IMR-90 (cell line): ENCODE measurements at regions not wholly inside any gene's neighbourhood (a gene's known extent, or its start where the extent isn't known, plus 50 kb on each side); places are given as distances from the start of the nearest gene placed in this dataset.

Experiments
- ATAC-seq: fragments of 200-7000 bp; cut with Tn5 transposase; 2 replicates; pipeline ENCODE4 v1.9.1; 2020; ENCODE audit warnings: low read depth, mild to moderate bottlenecking, moderate library complexity
- BruUV-seq: library from RNA; stranded (reverse); fragments of 400-500 nt; replicated peaks from 2 replicates; lab custom pipeline; 2021; lab: Mats Ljungman, UMichigan
- CTCF ChIA-PET: fragments of 300-600 bp; formaldehyde crosslinking; extraction: SDS; loops from one replicate; lab custom pipeline; 2021; ENCODE audit warnings: antibody characterized with exemption; lab: Yijun Ruan, JAX
- POLR2A ChIA-PET: fragments of 300-600 bp; sonication (Branson Sonifier 250); formaldehyde crosslinking; loops from one replicate; lab custom pipeline; 2022; ENCODE audit warnings: antibody characterized with exemption; ENCODE audit not compliant: unreplicated experiment; lab: Charles Lee
- DNase-seq: peaks from one replicate; pipeline ENCODE4 v3.0.0; 2013
- H2AFZ ChIP-seq: replicated peaks from 2 replicates; pipeline ENCODE3; 2013; ENCODE audit warnings: low read length, mild to moderate bottlenecking; ENCODE audit not compliant: poor library complexity
- H2AK5ac ChIP-seq: 2 replicates; pipeline ENCODE4 v1.6.1; 2013; ENCODE audit warnings: low read depth, low read length, inconsistent platforms
- H2AK9ac ChIP-seq: replicated peaks from 2 replicates; pipeline ENCODE3; 2013; ENCODE audit warnings: mild to moderate bottlenecking, low read depth, low read length, moderate library complexity; ENCODE audit not compliant: poor library complexity
- H2BK120ac ChIP-seq: 2 replicates; pipeline ENCODE4 v1.6.1; 2013; ENCODE audit warnings: low read depth, low read length, inconsistent platforms
- H2BK15ac ChIP-seq: 3 replicates; pipeline ENCODE4 v1.6.1; 2013; ENCODE audit warnings: low read depth, low read length, inconsistent platforms
- H2BK20ac ChIP-seq: 2 replicates; pipeline ENCODE4 v1.6.1; 2013; ENCODE audit warnings: low read depth, mild to moderate bottlenecking, inconsistent platforms, low read length, moderate library complexity
- H2BK5ac ChIP-seq: 2 replicates; pipeline ENCODE4 v1.6.1; 2013; ENCODE audit warnings: mild to moderate bottlenecking, low read depth, low read length, inconsistent platforms; ENCODE audit not compliant: poor library complexity, severe bottlenecking
- H3K14ac ChIP-seq: replicated peaks from 2 replicates; pipeline ENCODE4 v1.6.1; 2013; ENCODE audit warnings: low read depth, low read length, inconsistent platforms
- H3K18ac ChIP-seq: 2 replicates; pipeline ENCODE4 v1.6.1; 2013; ENCODE audit warnings: low read depth, low read length, control low read depth
- H3K23ac ChIP-seq: 2 replicates; pipeline ENCODE4 v1.6.1; 2013; ENCODE audit warnings: low read depth, low read length, inconsistent platforms
- H3K27ac ChIP-seq: 2 replicates; pipeline ENCODE4 v1.5.1; 2013; ENCODE audit warnings: mild to moderate bottlenecking, control low read depth, low read length; ENCODE audit not compliant: insufficient read depth
- H3K27me3 ChIP-seq: 2 replicates; pipeline ENCODE4 v1.6.1; 2013; ENCODE audit warnings: low read length; ENCODE audit not compliant: control insufficient read depth, insufficient read depth
- H3K36me3 ChIP-seq: 2 replicates; pipeline ENCODE4 v1.6.1; 2013; ENCODE audit warnings: low read length, mixed read lengths; ENCODE audit not compliant: control insufficient read depth, insufficient read depth
- H3K4ac ChIP-seq: 2 replicates; pipeline ENCODE4 v1.6.1; 2013; ENCODE audit warnings: low read depth, low read length, inconsistent platforms
- H3K4me1 ChIP-seq: 2 replicates; pipeline ENCODE4 v1.6.1; 2013; ENCODE audit warnings: low read length, mixed read lengths; ENCODE audit not compliant: control insufficient read depth, insufficient read depth
- H3K4me2 ChIP-seq: 2 replicates; pipeline ENCODE4 v1.6.1; 2013; ENCODE audit warnings: low read depth, mild to moderate bottlenecking, control low read depth, low read length, moderate library complexity
- H3K4me3 ChIP-seq: 2 replicates; pipeline ENCODE4 v1.5.1; 2013; ENCODE audit warnings: low read depth, mild to moderate bottlenecking, control low read depth, low read length, moderate library complexity; ENCODE audit not compliant: insufficient read depth
- H3K56ac ChIP-seq: 2 replicates; pipeline ENCODE4 v1.6.1; 2013; ENCODE audit warnings: low read length, inconsistent platforms; ENCODE audit not compliant: insufficient read depth; ENCODE audit errors: extremely low read depth
- H3K79me1 ChIP-seq, 2 experiments: 2 replicates each; pipeline ENCODE4 v1.6.1; 2013; ENCODE audit warnings: low read length in 2 of 2, inconsistent platforms in 1 of 2, low read depth in 1 of 2
- H3K9ac ChIP-seq: 2 replicates; pipeline ENCODE4 v1.6.1; 2013; ENCODE audit warnings: low read depth, low read length, control low read depth
- H3K9me1 ChIP-seq: 2 replicates; pipeline ENCODE4 v1.6.1; 2013; ENCODE audit warnings: low read length, inconsistent platforms; ENCODE audit not compliant: insufficient read depth
- H3K9me3 ChIP-seq: 2 replicates; pipeline ENCODE4 v1.6.1; 2013; ENCODE audit warnings: low read length; ENCODE audit not compliant: control insufficient read depth, insufficient read depth
- H4K20me1 ChIP-seq: 2 replicates; pipeline ENCODE4 v1.6.1; 2013; ENCODE audit warnings: low read length, inconsistent platforms; ENCODE audit not compliant: insufficient read depth
- H4K5ac ChIP-seq: 2 replicates; pipeline ENCODE4 v1.6.1; 2013; ENCODE audit warnings: mild to moderate bottlenecking, low read depth, low read length, control low read depth
- H4K8ac ChIP-seq, 2 experiments: 2 replicates each; pipeline ENCODE4 v1.6.1; 2013; ENCODE audit warnings: low read depth in 2 of 2, low read length in 2 of 2, control low read depth in 1 of 2, inconsistent platforms in 1 of 2
- H4K91ac ChIP-seq: 2 replicates; pipeline ENCODE4 v1.6.1; 2013; ENCODE audit warnings: low read depth, low read length, inconsistent platforms; ENCODE audit not compliant: insufficient read depth
- MAFK ChIP-seq: IDR thresholded peaks from 2 replicates; pipeline ENCODE4 v1.6.1; 2012; ENCODE audit warnings: low read depth, low read length, improper control_type of control experiment
- RCOR1 ChIP-seq: IDR thresholded peaks from 2 replicates; pipeline ENCODE4 v1.6.1; 2012; ENCODE audit warnings: mild to moderate bottlenecking, low read length, improper control_type of control experiment; ENCODE audit not compliant: insufficient replicate concordance
- RFX5 ChIP-seq: IDR thresholded peaks from 2 replicates; pipeline ENCODE4 v1.8.0; 2012; ENCODE audit warnings: low read depth, mild to moderate bottlenecking, low read length, moderate library complexity
- WGBS, 2 experiments: methylation state at CpG; one replicate each; pipeline versions ENCODE4 v1.1.5 to v1.1.7; 2013; ENCODE audit warnings: missing lambda C conversion rate in 2 of 2; ENCODE audit not compliant: insufficient read length in 1 of 2; ENCODE audit errors: extremely low coverage in 2 of 2; 5-methylcytosine and 5-hydroxymethylcytosine counted together
- dilution Hi-C: fragments of 300-500 bp; cut with HindIII; formaldehyde crosslinking; loops from one replicate; pipeline ENCODE4 v1.14.3; 2018; ENCODE audit warnings: low sequenced_read_pairs; ENCODE audit not compliant: unreplicated experiment
- in situ Hi-C: fragments of 300-500 bp; cut with MboI; formaldehyde crosslinking; loops from 3 replicates; pipeline ENCODE4 v1.14.3; 2019; ENCODE audit warnings: low sequenced_read_pairs, inconsistent platforms, mixed read lengths
- intact Hi-C: fragments of 100-400 bp; cut with micrococcal nuclease; formaldehyde crosslinking; loops from 2 replicates; pipeline ENCODE4 v1.10.0; 2022

DNA sequence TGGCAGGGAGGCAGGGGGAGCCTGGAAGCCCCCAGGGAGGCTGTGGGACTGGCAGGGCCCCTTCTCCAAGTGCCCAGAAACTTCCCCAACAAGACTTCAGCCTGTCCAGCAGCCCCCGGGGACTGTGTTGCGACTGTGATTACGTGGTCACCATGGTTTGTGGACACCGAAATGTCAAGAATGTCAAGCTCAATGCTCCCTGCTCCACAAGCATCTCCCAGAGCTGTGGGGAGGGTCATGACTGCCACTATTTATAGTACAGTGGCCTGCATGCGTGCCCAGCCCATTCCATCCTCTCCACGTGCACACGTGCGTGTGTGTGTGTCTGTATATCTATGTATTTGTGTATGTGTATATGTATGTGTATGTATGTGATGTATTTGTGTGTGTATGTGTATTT, 93.8 kb upstream of the MBOAT2 start:
- ChIA-PET CTCF (no interaction called here), POLR2A (no interaction called here)
- no peak overlapping the region for H3K18ac ChIP-seq
- H4K8ac ChIP-seq = peak overlapping the region in 1 of 2 experiments; percentile 9; a peak in 1 of 4 replicates
- peak overlapping the region; percentile 37 for H2AFZ ChIP-seq
- H3K9me3 ChIP-seq = no peaks in the 10 kb centered on the region
- DNase-seq = no peak
- peak overlapping the region; percentile 65 for H2AK9ac ChIP-seq
- peak overlapping the region; percentile 51 for H2AK5ac ChIP-seq
- H3K36me3 ChIP-seq = no peaks in the 10 kb centered on the region
- no peak overlapping the region for H3K9ac ChIP-seq
- no peak overlapping the region for H3K23ac ChIP-seq
- intact Hi-C loops (no loop called here), in situ Hi-C loops (no loop called here), dilution Hi-C loops (no loop called here)
- peak overlapping the region; percentile 6; the same call in 1 of the 2 replicates for H4K91ac ChIP-seq
- H3K4me2 ChIP-seq = no peak overlapping the region
- no peak overlapping the region for H3K56ac ChIP-seq
- H4K5ac ChIP-seq = 0 out of 2 replicates have a peak overlapping the region, but pooled peaks have one; percentile 9
- ATAC-seq = no peak
- H2BK20ac ChIP-seq = no peak overlapping the region
- no peak overlapping the region for H3K27ac ChIP-seq
- no peaks in the 10 kb centered on the region for H3K27me3 ChIP-seq
- H3K4me1 ChIP-seq = peaks cover 19% of the 10 kb centered on the region
- no peaks in the 10 kb centered on the region for H4K20me1 ChIP-seq
- H3K9me1 ChIP-seq = peaks cover 19% of the 10 kb centered on the region
- WGBS, 2 experiments = no CpG with 5 or more reads among the region's 8 CpGs
- no peak overlapping the region for H3K14ac ChIP-seq
- H2BK120ac ChIP-seq = peak overlapping the region; percentile 32; the same call in 1 of the 2 replicates
- peak overlapping the region; percentile 41; the same call in 1 of the 2 replicates for H3K4ac ChIP-seq
- TF ChIP-seq RFX5 = no peak
- no peak for TF ChIP-seq RCOR1
- no peak for TF ChIP-seq MAFK
- no peaks in the 10 kb centered on the region; a peak in 1 of 4 replicates for H3K79me1 ChIP-seq
- H2BK5ac ChIP-seq = peak overlapping the region; percentile 22
- peak overlapping the region; percentile 80; the same call in 1 of the 3 replicates for H2BK15ac ChIP-seq
- no TSS peak for BruUV-seq
- H3K4me3 ChIP-seq = no peak overlapping the region
